Epidermal melanocyte (primary cell): ENCODE measurements at regions not wholly inside any gene's neighbourhood (a gene's known extent, or its start where the extent isn't known, plus 50 kb on each side); places are given as distances from the start of the nearest gene placed in this dataset.

Experiments used
- DNase-seq: peaks from one replicate; pipeline ENCODE4 v3.0.0; 2011; ENCODE audit warnings: low spot score; ENCODE audit not compliant: insufficient read length

GRCh38 chr10:60666221-60666620 is 112.1 kb upstream of the CDK1 start:
- no peak for DNase-seq

- DNase-seq = no peak
These were observed 113.4 kb upstream of the CDK1 start for GRCh38 chr10:60664859-60665258.

GRCh38 chr10:60663850-60664249 is 114.4 kb upstream of the CDK1 start:
- no peak for DNase-seq

- no peak for DNase-seq
These were observed 115.2 kb upstream of the CDK1 start for GRCh38 chr10:60662917-60663614.

- DNase-seq = no peak
These were observed 116.6 kb upstream of the CDK1 start for GRCh38 chr10:60661637-60662036.

- no peak for DNase-seq
These were observed 117.7 kb upstream of the CDK1 start for GRCh38 chr10:60660625-60661024.

GRCh38 chr10:60654813-60655464 is 123.3 kb upstream of the CDK1 start:
- no peak for DNase-seq

GRCh38 chr10:60652628-60653027 is 125.7 kb upstream of the CDK1 start:
- no peak for DNase-seq

GRCh38 chr10:60650378-60650800 is 127.9 kb upstream of the CDK1 start:
- DNase-seq = no peak

GRCh38 chr10:60649485-60650377 is 128.5 kb upstream of the CDK1 start:
- DNase-seq = no peak

- no peak for DNase-seq
These were observed 129.5 kb upstream of the CDK1 start for GRCh38 chr10:60648761-60649160.

GRCh38 chr10:60646966-60647796 is 131.1 kb upstream of the CDK1 start:
- no peak for DNase-seq

- no peak for DNase-seq
These were observed 132.3 kb upstream of the CDK1 start for GRCh38 chr10:60645980-60646379.

- no peak for DNase-seq
These were observed 133.7 kb upstream of the CDK1 start for GRCh38 chr10:60644436-60645130.

- no peak for DNase-seq
These were observed 134.4 kb upstream of the CDK1 start for GRCh38 chr10:60643874-60644273.

GRCh38 chr10:60629332-60629731 is 148.9 kb upstream of the CDK1 start:
- no peak for DNase-seq

GRCh38 chr10:60627778-60628748 is 150.2 kb upstream of the CDK1 start:
- no peak for DNase-seq

- DNase-seq = no peak
These were observed 152.2 kb upstream of the CDK1 start for GRCh38 chr10:60626037-60626436.

- DNase-seq = no peak
These were observed 154.7 kb upstream of the CDK1 start for GRCh38 chr10:60623627-60624026.
